ENCODE measurements at regions not wholly inside any gene's neighbourhood (a gene's known extent, or its start where the extent isn't known, plus 50 kb on each side); places are given as distances from the start of the nearest gene placed in this dataset.

DNA sequence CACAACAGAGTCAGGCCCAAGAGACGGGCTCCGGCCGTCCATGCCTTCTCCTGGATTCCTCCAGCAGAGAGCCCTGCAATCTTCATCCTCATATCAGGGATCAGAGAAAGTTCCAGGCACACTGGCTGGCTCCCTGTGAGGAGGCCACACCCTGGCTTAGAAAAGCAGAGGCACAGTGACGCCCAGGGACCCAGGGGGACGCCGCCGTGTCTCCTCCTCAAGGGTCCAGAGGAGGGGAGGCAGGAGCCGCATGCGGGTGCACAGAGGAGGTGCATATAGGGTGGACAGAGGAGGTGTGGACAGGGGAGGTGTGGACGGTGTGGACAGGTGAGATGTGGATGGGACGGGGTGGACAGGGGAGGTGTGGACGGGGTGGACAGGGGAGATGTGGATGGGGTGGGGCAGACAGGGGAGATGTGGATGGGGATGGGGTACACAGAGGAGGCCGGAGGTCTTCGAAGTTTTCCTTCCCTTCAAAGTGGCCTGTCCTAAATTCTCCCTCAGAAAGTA, 1521.9 kb downstream of the BRD1 start:
- no peak overlapping the region for H3K4me3 ChIP-seq (ENCODE audit: low read depth, low read length)
- TF ChIP-seq POLR2A (IDR thresholded peaks at IDR 0.05; ENCODE audit: extremely low read depth, insufficient read length): no peak
- TF ChIP-seq, protein P1, sequence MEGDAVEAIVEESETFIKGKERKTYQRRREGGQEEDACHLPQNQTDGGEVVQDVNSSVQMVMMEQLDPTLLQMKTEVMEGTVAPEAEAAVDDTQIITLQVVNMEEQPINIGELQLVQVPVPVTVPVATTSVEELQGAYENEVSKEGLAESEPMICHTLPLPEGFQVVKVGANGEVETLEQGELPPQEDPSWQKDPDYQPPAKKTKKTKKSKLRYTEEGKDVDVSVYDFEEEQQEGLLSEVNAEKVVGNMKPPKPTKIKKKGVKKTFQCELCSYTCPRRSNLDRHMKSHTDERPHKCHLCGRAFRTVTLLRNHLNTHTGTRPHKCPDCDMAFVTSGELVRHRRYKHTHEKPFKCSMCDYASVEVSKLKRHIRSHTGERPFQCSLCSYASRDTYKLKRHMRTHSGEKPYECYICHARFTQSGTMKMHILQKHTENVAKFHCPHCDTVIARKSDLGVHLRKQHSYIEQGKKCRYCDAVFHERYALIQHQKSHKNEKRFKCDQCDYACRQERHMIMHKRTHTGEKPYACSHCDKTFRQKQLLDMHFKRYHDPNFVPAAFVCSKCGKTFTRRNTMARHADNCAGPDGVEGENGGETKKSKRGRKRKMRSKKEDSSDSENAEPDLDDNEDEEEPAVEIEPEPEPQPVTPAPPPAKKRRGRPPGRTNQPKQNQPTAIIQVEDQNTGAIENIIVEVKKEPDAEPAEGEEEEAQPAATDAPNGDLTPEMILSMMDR (IDR thresholded peaks at IDR 0.05; ENCODE audit: low read depth, low read length): no peak
- TF ChIP-seq, protein P2, sequence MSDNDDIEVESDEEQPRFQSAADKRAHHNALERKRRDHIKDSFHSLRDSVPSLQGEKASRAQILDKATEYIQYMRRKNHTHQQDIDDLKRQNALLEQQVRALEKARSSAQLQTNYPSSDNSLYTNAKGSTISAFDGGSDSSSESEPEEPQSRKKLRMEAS (IDR thresholded peaks at IDR 0.05; ENCODE audit: low read depth, low read length): no peak
- no peak for TF ChIP-seq MYC (IDR thresholded peaks at IDR 0.05; ENCODE audit: low read depth, low read length)
- DNase-seq (ENCODE audit: low read depth): no peak

DNA sequence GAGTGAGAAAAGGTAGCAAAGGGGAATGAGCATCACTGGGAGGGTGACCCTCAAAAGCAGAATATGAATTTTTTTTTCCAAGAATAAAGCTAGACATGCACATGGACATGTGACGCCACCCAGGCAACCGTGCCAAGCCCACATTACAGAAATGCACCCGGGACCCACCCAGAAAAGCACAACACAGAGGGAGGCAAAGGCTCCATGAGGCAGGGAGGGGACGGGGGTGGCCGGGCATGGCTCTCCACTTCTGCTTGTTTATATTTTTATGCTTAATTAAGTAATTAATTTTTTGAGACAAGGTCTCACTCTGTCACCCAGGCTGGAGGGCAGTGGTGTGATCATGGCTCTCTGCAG, 1524.3 kb downstream of the BRD1 start:
- TF ChIP-seq MYC (IDR thresholded peaks at IDR 0.05; ENCODE audit: low read depth, low read length) (no peak), POLR2A (IDR thresholded peaks at IDR 0.05; ENCODE audit: extremely low read depth, insufficient read length) (no peak)
- TF ChIP-seq, protein P2 (IDR thresholded peaks at IDR 0.05; ENCODE audit: low read depth, low read length): no peak
- TF ChIP-seq, protein P1 (IDR thresholded peaks at IDR 0.05; ENCODE audit: low read depth, low read length): no peak
- no peak overlapping the region for H3K4me3 ChIP-seq (ENCODE audit: low read depth, low read length)
- no peak for DNase-seq (ENCODE audit: low read depth)

DNA sequence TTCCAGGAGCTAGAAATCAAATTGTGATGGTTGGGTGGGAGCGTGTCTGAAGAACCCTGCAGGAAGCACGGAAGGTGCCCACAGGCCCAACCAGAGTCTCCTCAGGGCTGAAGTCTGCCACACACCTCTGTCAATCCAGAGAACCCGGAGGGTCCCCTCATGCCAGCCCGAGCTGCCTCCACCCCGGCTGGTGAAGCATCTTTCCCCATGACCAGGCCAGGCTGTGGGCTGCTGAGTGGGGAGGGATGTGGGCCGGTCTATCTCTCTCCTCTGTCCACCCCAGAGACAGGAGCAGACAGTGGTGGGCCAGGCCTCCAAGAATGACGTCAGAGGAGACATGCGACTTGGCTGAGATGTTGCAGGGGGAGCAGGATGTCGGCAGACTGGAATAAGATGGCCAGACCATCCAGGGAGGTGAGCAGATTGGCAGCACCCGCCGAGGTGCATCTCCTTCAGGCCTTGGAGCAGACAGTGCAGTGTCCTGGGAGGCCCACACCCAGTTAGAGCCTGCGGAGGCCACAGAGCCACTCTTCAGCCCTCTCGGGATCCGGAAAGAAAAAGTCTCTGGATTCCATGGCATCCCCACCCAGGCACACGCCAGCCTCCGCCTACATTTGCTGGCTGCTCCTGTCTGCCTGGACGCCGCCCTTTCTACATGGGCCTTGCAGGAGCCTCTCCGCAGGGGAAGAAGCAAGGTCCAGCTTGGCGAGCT, 1524.9 kb downstream of the BRD1 start:
- H3K4me3 ChIP-seq (ENCODE audit: low read depth, low read length): no peak overlapping the region
- TF ChIP-seq, protein P1 (IDR thresholded peaks at IDR 0.05; ENCODE audit: low read depth, low read length): no peak
- no peak for TF ChIP-seq POLR2A (IDR thresholded peaks at IDR 0.05; ENCODE audit: extremely low read depth, insufficient read length)
- no peak for TF ChIP-seq MYC (IDR thresholded peaks at IDR 0.05; ENCODE audit: low read depth, low read length)
- DNase-seq (ENCODE audit: low read depth): no peak

DNA sequence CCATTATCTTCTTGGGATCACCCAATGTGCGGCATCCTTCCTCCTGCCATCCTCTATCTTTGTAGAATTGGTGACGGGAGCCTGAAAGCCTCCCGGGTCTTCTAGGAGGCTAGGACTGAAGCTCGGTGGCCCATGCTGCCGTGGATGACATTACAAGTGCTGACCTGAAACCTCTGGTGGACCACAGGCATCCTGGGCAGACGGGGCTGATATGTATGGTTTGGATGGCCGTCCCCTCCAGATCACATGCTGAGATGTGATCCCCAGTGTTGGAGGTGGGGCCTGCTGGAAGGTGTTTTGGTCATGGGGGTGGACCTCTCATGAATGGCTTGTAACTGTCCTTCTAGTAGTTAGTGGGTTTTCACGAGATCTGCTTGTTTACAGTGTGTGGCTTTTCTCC, 1525.8 kb downstream of the BRD1 start:
- H3K4me3 ChIP-seq (ENCODE audit: low read depth, low read length): no peak overlapping the region
- TF ChIP-seq POLR2A (IDR thresholded peaks at IDR 0.05; ENCODE audit: extremely low read depth, insufficient read length): no peak
- no peak for TF ChIP-seq MYC (IDR thresholded peaks at IDR 0.05; ENCODE audit: low read depth, low read length)
- TF ChIP-seq, protein P1 (IDR thresholded peaks at IDR 0.05; ENCODE audit: low read depth, low read length): no peak
- TF ChIP-seq, protein P2 (IDR thresholded peaks at IDR 0.05; ENCODE audit: low read depth, low read length): no peak
- no peak for DNase-seq (ENCODE audit: low read depth)

DNA sequence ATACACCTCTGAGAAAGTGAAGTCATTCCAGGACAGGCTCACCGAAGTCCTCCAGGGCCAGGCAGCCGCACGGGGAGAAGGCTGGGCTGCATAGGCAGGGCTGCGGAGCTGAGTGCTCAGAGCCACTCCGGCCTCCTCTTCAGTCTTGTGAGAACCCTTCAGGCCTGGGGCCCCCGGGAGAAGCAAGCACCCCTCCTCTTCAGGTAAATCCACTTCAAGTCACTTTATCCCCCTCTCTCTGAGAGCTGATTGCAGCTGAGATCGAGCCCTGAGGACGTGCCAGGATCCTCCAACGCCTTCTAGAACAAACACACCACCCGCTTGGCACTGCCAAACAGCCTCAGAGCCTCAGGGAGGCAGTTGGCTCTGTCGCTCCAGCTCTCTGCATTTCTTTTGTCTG, 1526.3 kb downstream of the BRD1 start:
- no peak for DNase-seq (ENCODE audit: low read depth)
- TF ChIP-seq MYC (IDR thresholded peaks at IDR 0.05; ENCODE audit: low read depth, low read length): no peak
- no peak for TF ChIP-seq POLR2A (IDR thresholded peaks at IDR 0.05; ENCODE audit: extremely low read depth, insufficient read length)
- TF ChIP-seq, protein P1 (IDR thresholded peaks at IDR 0.05; ENCODE audit: low read depth, low read length): no peak
- TF ChIP-seq, protein P2 (IDR thresholded peaks at IDR 0.05; ENCODE audit: low read depth, low read length): no peak

More for the DNA sequence above, 1526.3 kb downstream of the BRD1 start:
- no peak overlapping the region for H3K4me3 ChIP-seq (ENCODE audit: low read depth, low read length)

Measured in NB4 (cell line).